ENCODE measurements at regions not wholly inside any gene's neighbourhood (a gene's known extent, or its start where the extent isn't known, plus 50 kb on each side); places are given as distances from the start of the nearest gene placed in this dataset.

DNA sequence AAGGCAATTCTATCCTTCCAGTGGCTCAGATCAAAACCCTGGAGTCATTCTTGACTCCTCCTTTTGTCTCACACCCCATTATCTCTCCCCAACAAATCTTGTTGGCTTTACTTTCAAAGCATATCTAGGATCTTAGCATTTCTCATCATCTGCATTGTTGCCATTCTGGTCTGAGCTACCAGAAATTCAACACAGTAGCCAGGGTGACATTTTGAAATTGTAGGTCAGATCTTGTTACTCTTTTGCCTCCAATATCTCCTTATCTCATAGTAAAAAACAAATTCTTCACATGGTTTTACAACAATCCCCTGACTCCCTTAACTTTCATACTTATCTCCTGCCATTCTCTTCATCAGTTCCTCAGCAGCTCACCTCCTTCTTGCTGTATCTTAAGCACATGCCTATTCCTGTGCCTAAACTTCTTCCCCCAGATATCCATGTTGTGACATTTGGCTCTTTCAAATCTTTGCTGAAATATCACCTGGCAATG is 115.8 kb downstream of the KLF5 start:
- no peak overlapping the region for H2AFZ ChIP-seq (ENCODE audit: low read length)
- H3K4me2 ChIP-seq (ENCODE audit: low read length) = no peak overlapping the region
- TF ChIP-seq, protein P1, sequence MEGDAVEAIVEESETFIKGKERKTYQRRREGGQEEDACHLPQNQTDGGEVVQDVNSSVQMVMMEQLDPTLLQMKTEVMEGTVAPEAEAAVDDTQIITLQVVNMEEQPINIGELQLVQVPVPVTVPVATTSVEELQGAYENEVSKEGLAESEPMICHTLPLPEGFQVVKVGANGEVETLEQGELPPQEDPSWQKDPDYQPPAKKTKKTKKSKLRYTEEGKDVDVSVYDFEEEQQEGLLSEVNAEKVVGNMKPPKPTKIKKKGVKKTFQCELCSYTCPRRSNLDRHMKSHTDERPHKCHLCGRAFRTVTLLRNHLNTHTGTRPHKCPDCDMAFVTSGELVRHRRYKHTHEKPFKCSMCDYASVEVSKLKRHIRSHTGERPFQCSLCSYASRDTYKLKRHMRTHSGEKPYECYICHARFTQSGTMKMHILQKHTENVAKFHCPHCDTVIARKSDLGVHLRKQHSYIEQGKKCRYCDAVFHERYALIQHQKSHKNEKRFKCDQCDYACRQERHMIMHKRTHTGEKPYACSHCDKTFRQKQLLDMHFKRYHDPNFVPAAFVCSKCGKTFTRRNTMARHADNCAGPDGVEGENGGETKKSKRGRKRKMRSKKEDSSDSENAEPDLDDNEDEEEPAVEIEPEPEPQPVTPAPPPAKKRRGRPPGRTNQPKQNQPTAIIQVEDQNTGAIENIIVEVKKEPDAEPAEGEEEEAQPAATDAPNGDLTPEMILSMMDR (conservative IDR thresholded peaks at IDR 0.05; ENCODE audit: low read length) = no peak
- no peak for TF ChIP-seq EZH2phosphoT487 (IDR thresholded peaks at IDR 0.05; ENCODE audit: borderline replicate concordance, low read depth, low read length)
- DNase-seq (ENCODE audit: low spot score) = no peak
- ChIA-PET POLR2A (interaction anchor here (1.5 kb wide), 1 partner anchor 13 kb away, joined by 3 read pairs; no protein-coding TSS in a partner anchor), CTCF (ENCODE audit: unreplicated experiment) (interaction anchor here (0.6 kb wide), 1 partner anchor 581 kb away, joined by 3 read pairs; no protein-coding TSS in a partner anchor)
- no TSS peak for BruUV-seq (replicated peaks)
- no peaks in the 10 kb centered on the region for H3K36me3 ChIP-seq (ENCODE audit: insufficient read depth, low read length)
- H3K27ac ChIP-seq (ENCODE audit: low read depth, low read length, poor library complexity, severe bottlenecking) = no peak overlapping the region
- no peaks in the 10 kb centered on the region for H3K4me1 ChIP-seq (ENCODE audit: insufficient read depth, low read length, poor library complexity, severe bottlenecking)
- no peak overlapping the region for H3K4me3 ChIP-seq (ENCODE audit: low read depth, low read length, poor library complexity, severe bottlenecking)
- H3K79me2 ChIP-seq (ENCODE audit: insufficient read depth, low read depth, low read length) = no peaks in the 10 kb centered on the region
- H3K9me3 ChIP-seq (ENCODE audit: low read length) = no peaks in the 10 kb centered on the region
- intact Hi-C loops (cut with micrococcal nuclease; ENCODE audit: unreplicated experiment) = no loop called here
- H4K20me1 ChIP-seq (ENCODE audit: insufficient read depth, low read length) = no peaks in the 10 kb centered on the region
- no peaks in the 10 kb centered on the region for H3K9me2 ChIP-seq (ENCODE audit: insufficient read depth, low read length)

DNA sequence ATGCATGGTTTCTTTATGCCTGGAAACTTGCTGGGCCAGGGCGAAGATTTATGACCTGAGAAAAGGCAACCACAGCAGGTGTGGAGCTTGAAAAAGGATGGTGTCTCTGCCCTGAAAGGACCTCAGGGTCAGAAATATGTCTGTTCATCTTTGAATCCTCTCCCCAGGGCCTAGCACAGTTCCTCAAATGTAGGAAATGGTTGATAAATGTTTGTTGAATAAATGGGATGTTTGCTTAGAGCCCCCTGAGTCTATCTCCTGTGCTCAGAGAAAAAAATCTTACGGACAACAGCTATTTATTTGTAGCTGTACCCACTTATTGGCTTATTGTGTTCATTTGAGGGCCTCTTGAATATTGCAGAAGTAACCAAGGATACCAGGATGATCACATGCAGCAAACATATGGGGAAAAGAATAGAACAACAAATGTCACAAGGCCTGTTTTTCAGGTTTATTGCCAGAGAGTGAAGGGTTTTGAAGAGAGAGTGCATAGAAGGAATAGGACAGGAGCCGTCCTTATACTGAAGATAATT is 114.5 kb downstream of the KLF5 start:
- ChIA-PET CTCF (ENCODE audit: unreplicated experiment) (no interaction called here), POLR2A (interaction anchor here (1.5 kb wide), 1 partner anchor 11 kb away, joined by 3 read pairs; no protein-coding TSS in a partner anchor)
- no peaks in the 10 kb centered on the region for H3K4me1 ChIP-seq (ENCODE audit: insufficient read depth, low read length, poor library complexity, severe bottlenecking)
- intact Hi-C loops (cut with micrococcal nuclease; ENCODE audit: unreplicated experiment) = no loop called here
- BruUV-seq (replicated peaks) = no TSS peak
- no peak overlapping the region for H3K4me3 ChIP-seq (ENCODE audit: low read depth, low read length, poor library complexity, severe bottlenecking)
- no peaks in the 10 kb centered on the region for H3K9me2 ChIP-seq (ENCODE audit: insufficient read depth, low read length)
- no peak for DNase-seq (ENCODE audit: low spot score)
- no peaks in the 10 kb centered on the region for H3K36me3 ChIP-seq (ENCODE audit: insufficient read depth, low read length)
- no peak overlapping the region for H3K27ac ChIP-seq (ENCODE audit: low read depth, low read length, poor library complexity, severe bottlenecking)
- no peak overlapping the region for H2AFZ ChIP-seq (ENCODE audit: low read length)
- H3K4me2 ChIP-seq (ENCODE audit: low read length) = no peak overlapping the region
- H4K20me1 ChIP-seq (ENCODE audit: insufficient read depth, low read length) = no peaks in the 10 kb centered on the region
- H3K9me3 ChIP-seq (ENCODE audit: low read length) = no peaks in the 10 kb centered on the region
- TF ChIP-seq, protein P1 (conservative IDR thresholded peaks at IDR 0.05; ENCODE audit: low read length) = no peak
- TF ChIP-seq EZH2phosphoT487 (IDR thresholded peaks at IDR 0.05; ENCODE audit: borderline replicate concordance, low read depth, low read length) = no peak
- H3K79me2 ChIP-seq (ENCODE audit: insufficient read depth, low read depth, low read length) = no peaks in the 10 kb centered on the region

DNA sequence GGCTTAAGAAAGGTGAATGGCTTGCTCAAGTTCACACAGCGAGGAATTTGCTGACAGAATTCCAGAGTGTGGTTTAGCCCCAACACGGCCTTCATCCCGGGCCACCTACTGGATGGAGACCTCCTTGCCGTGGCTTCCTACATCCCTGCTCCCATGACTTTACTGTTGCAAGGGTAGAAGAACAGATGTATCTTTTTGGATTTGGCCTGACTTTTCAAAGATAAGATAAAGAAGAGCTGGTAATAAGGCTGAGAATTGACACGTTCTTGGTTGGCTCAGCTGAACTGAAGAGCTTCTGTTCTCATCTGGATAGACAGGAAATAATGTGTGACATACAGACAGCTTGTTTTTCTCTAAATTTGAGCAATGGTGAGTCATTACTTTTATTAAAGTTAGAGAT is 113.1 kb downstream of the KLF5 start:
- Histone ChIP-seq H3K79me2 (ENCODE audit: insufficient read depth, low read depth, low read length) (no peaks in the 10 kb centered on the region), H3K27ac (ENCODE audit: low read depth, low read length, poor library complexity, severe bottlenecking) (no peak overlapping the region), H3K4me2 (ENCODE audit: low read length) (no peak overlapping the region), H3K4me3 (ENCODE audit: low read depth, low read length, poor library complexity, severe bottlenecking) (no peak overlapping the region), H3K36me3 (ENCODE audit: insufficient read depth, low read length) (no peaks in the 10 kb centered on the region), H3K9me2 (ENCODE audit: insufficient read depth, low read length) (no peaks in the 10 kb centered on the region), H3K4me1 (ENCODE audit: insufficient read depth, low read length, poor library complexity, severe bottlenecking) (no peaks in the 10 kb centered on the region), H4K20me1 (ENCODE audit: insufficient read depth, low read length) (no peaks in the 10 kb centered on the region), H2AFZ (ENCODE audit: low read length) (no peak overlapping the region), H3K9me3 (ENCODE audit: low read length) (no peaks in the 10 kb centered on the region)
- intact Hi-C loops (cut with micrococcal nuclease; ENCODE audit: unreplicated experiment) = no loop called here
- no TSS peak for BruUV-seq (replicated peaks)
- TF ChIP-seq, protein P1 (conservative IDR thresholded peaks at IDR 0.05; ENCODE audit: low read length) = no peak
- TF ChIP-seq EZH2phosphoT487 (IDR thresholded peaks at IDR 0.05; ENCODE audit: borderline replicate concordance, low read depth, low read length) = no peak
- CTCF ChIA-PET (ENCODE audit: unreplicated experiment) = no interaction called here
- no peak for DNase-seq (ENCODE audit: low spot score)
- POLR2A ChIA-PET = interaction anchor here (0.6 to 0.8 kb wide), 2 partner anchors 78 to 148 kb away, joined by 3 to 4 read pairs; no protein-coding TSS in a partner anchor
